H1 (cell line): ENCODE measurements at regions not wholly inside any gene's neighbourhood (a gene's known extent, or its start where the extent isn't known, plus 50 kb on each side); places are given as distances from the start of the nearest gene placed in this dataset.

ENCODE experiments used
- JUN ChIP-seq: IDR thresholded peaks from 2 replicates; pipeline ENCODE4 v1.6.1; 2011; ENCODE audit warnings: low read depth, mild to moderate bottlenecking, improper control_type of control experiment, low read length
- PHF8 ChIP-seq: fragments of 200-600 bp; sonication (generic); conservative IDR thresholded peaks from 2 replicates; pipeline ENCODE4 v1.7.1; 2012; ENCODE audit warnings: low read depth, mild to moderate bottlenecking, inconsistent platforms, low read length, moderate library complexity

DNA sequence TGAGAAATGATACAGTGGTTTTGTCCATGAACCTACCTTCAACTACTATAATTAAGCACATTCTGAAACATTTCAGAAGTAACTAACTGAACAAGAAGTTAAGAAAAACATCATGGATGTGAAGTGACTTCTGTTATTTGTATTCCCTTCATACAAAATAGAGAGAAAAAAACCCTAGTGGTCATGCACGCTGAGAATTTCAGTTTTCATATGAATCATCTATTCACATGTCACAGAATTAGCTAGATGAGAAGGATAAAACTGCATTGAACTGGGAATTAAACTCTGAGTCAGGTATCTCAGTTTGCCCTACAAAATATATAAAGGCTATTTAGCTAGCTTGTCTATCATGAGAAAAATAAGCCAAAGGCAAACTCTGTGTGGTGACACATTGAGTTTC is 451.8 kb upstream of the FTMT start (continued):
- TF ChIP-seq JUN: no peak
- TF ChIP-seq PHF8: no peak
